ENCODE measurements at regions not wholly inside any gene's neighbourhood (a gene's known extent, or its start where the extent isn't known, plus 50 kb on each side); places are given as distances from the start of the nearest gene placed in this dataset.
A peak's percentile ranks its signal among the peaks of the same experiment; 100 is the strongest.

DNA sequence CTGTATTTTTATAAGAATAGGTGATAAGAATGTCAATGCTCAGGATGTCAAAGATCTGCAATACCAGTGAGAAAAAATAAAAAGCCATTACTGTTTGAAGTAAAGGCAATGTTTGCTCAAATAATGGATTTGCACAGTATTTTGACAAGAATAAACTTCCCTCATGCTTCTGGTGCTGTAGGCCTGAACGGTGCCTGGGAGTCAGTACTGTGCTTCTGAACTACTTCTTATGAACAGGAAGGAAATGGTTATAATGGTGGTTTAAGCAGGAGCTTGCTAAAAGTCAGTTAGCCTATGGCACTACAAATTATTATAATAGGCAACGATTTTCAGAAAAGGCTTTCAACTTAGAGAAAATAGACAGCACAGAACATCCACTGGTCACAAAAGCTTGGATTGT is 548.3 kb upstream of the CDH18 start:
- H3K36me3 ChIP-seq, result no peaks in the 10 kb centered on the region
- no peaks in the 10 kb centered on the region for H3K27me3 ChIP-seq
- no peaks in the 10 kb centered on the region for H3K9me3 ChIP-seq
- H3K4me1 ChIP-seq (ENCODE audit: control insufficient read depth in 1 of 2, insufficient read depth in 1 of 2, low read depth in 1 of 2, low read length in 1 of 2), result peaks cover 12 to 22% of the 10 kb centered on the region in 2 experiments
- TF ChIP-seq, protein P1, sequence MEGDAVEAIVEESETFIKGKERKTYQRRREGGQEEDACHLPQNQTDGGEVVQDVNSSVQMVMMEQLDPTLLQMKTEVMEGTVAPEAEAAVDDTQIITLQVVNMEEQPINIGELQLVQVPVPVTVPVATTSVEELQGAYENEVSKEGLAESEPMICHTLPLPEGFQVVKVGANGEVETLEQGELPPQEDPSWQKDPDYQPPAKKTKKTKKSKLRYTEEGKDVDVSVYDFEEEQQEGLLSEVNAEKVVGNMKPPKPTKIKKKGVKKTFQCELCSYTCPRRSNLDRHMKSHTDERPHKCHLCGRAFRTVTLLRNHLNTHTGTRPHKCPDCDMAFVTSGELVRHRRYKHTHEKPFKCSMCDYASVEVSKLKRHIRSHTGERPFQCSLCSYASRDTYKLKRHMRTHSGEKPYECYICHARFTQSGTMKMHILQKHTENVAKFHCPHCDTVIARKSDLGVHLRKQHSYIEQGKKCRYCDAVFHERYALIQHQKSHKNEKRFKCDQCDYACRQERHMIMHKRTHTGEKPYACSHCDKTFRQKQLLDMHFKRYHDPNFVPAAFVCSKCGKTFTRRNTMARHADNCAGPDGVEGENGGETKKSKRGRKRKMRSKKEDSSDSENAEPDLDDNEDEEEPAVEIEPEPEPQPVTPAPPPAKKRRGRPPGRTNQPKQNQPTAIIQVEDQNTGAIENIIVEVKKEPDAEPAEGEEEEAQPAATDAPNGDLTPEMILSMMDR (IDR thresholded peaks at IDR 0.05), result no peak
- peak overlapping the region; percentile 50 for H3K27ac ChIP-seq
- H3K4me3 ChIP-seq (ENCODE audit: low read depth in 1 of 2, low read length in 1 of 2), result no peak overlapping the region

DNA sequence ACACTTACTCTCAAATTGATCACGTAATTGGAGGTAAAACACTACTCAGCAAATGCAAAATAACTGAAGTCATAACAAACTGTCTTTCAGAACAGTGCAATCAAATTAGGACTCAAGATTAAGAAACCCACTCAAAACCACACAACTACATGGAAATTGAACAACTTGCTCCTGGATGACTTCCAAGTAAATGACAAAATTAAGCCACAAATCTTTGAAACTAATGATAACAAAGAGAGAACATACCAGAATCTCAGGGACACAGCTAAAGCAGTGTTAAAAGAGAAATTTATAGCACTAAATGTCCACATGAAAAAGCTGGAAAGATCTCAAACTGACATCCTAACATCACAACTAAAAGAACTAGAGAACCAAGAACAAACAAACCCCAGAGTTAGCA is 540.5 kb upstream of the CDH18 start:
- peaks cover 5% of the 10 kb centered on the region in 2 experiments for H3K4me1 ChIP-seq (ENCODE audit: control insufficient read depth in 1 of 2, insufficient read depth in 1 of 2, low read depth in 1 of 2, low read length in 1 of 2)
- TF ChIP-seq, protein P1 (IDR thresholded peaks at IDR 0.05), result no peak
- no peaks in the 10 kb centered on the region for H3K9me3 ChIP-seq
- no peaks in the 10 kb centered on the region for H3K36me3 ChIP-seq
- no peak overlapping the region for H3K4me3 ChIP-seq (ENCODE audit: low read depth in 1 of 2, low read length in 1 of 2)
- H3K27ac ChIP-seq, result no peak overlapping the region
- H3K27me3 ChIP-seq, result no peaks in the 10 kb centered on the region

DNA sequence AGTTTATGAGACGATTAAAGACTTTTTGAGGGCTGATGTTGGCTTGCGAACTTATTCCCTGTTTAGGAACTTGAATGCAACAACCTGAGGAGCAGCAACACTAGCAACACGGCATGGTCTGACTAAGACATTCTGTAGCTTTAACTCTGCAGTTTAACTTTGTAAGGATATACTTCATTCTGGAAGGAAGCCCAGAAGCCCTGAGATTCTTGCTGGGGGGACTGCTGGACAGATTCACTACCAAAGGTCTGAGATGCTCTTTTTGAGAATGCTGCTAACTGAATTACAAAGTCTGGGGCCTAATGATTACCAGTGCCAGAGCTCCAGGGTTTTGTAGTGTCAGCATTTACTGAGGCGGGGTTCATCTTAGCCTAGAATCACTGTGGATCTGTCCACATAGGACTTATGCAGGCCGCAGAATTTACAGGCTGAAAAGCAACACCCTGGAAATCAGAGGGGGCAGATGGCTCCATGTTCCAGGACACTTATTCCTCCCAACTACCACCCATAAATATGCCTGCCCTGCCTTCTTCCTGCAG is 537.1 kb upstream of the CDH18 start:
- no peaks in the 10 kb centered on the region for H3K27me3 ChIP-seq
- no peak overlapping the region for H3K27ac ChIP-seq
- H3K4me1 ChIP-seq (ENCODE audit: control insufficient read depth in 1 of 2, insufficient read depth in 1 of 2, low read depth in 1 of 2, low read length in 1 of 2), result peaks cover 5% of the 10 kb centered on the region in 2 experiments
- no peak overlapping the region for H3K4me3 ChIP-seq (ENCODE audit: low read depth in 1 of 2, low read length in 1 of 2)
- H3K9me3 ChIP-seq, result no peaks in the 10 kb centered on the region
- TF ChIP-seq, protein P1 (IDR thresholded peaks at IDR 0.05), result no peak
- no peaks in the 10 kb centered on the region for H3K36me3 ChIP-seq

DNA sequence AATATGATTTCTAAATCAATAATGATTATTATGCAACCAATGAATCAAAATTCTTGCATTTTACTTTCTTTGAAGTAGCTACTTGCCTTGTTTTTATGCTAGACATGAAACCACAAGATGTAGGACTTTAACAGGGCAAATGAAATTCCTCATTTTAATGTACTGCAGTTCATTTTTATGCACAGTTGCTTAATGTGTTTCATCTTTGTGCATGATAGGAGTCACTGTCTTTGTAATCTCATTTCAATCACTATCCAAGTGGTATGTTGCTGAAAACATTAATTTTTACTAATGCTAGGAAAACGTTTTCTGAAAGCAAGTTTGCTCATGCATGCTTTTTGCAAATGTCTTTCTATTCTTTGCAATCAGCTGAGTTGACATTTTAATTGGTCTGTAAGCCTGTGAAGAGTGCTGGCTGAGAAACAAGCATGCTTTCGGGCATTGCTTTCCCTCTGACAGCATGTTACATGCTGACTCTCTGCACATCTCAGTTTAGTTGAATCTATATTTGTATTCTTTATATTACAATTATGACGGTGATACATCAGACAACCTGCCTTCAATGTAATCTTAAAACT is 535.0 kb upstream of the CDH18 start:
- no peaks in the 10 kb centered on the region for H3K36me3 ChIP-seq
- H3K4me3 ChIP-seq (ENCODE audit: low read depth in 1 of 2, low read length in 1 of 2), result no peak overlapping the region
- no peak overlapping the region for H3K27ac ChIP-seq
- no peaks in the 10 kb centered on the region for H3K9me3 ChIP-seq
- TF ChIP-seq, protein P1 (IDR thresholded peaks at IDR 0.05), result no peak
- H3K27me3 ChIP-seq, result no peaks in the 10 kb centered on the region
- peaks cover 0 to under 1% of the 10 kb centered on the region in 2 experiments for H3K4me1 ChIP-seq (ENCODE audit: control insufficient read depth in 1 of 2, insufficient read depth in 1 of 2, low read depth in 1 of 2, low read length in 1 of 2)

GRCh38 chr5:20515606-20516005 is 527.6 kb upstream of the CDH18 start:
- TF ChIP-seq, protein P1 (IDR thresholded peaks at IDR 0.05), result no peak
- Histone ChIP-seq H3K9me3 (no peaks in the 10 kb centered on the region), H3K4me1 (ENCODE audit: control insufficient read depth in 1 of 2, insufficient read depth in 1 of 2, low read depth in 1 of 2, low read length in 1 of 2) (no peaks in the 10 kb centered on the region), H3K4me3 (ENCODE audit: low read depth in 1 of 2, low read length in 1 of 2) (no peak overlapping the region), H3K27me3 (no peaks in the 10 kb centered on the region), H3K27ac (no peak overlapping the region), H3K36me3 (no peaks in the 10 kb centered on the region)
